IPS-NIHi7 (cell line): ENCODE measurements at regions not wholly inside any gene's neighbourhood (a gene's known extent, or its start where the extent isn't known, plus 50 kb on each side); places are given as distances from the start of the nearest gene placed in this dataset.
"Not testable (repeated sequence)": the region's sequence is repeated elsewhere in the genome, so short reads cannot be mapped to it uniquely, and the experiment has no call there.

Experiments used
- DNase-seq: peaks from one replicate; pipeline ENCODE4 v3.0.0; 2012; ENCODE audit warnings: mixed read lengths; ENCODE audit errors: extremely low spot score

GRCh38 chr14:85050180-85050579, 479.8 kb upstream of the FLRT2 start:
- DNase-seq = no peak

GRCh38 chr14:85052646-85053045, 477.3 kb upstream of the FLRT2 start:
- no peak for DNase-seq

GRCh38 chr14:85054178-85054577, 475.8 kb upstream of the FLRT2 start:
- DNase-seq = no peak

GRCh38 chr14:85056267-85056666, 473.7 kb upstream of the FLRT2 start:
- no peak for DNase-seq

DNA sequence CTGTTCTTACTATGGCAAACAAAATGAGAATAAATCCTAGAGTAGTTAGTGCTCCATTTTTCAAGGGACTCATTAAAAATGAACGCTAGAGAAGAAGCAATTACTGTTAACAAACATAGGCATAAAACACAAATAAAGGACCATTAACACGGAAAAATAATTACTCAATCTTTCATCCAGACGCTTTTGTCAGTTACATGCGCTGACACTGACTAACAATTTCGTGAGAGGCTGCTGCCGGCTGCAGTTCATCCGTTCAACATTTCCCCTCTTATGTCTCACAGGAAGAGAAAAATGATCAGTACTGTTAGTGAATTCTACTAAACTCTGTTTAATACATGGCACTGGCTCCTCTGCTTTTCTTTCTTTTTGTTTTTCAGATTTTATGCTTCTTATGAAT, 472.7 kb upstream of the FLRT2 start:
- no peak for DNase-seq

GRCh38 chr14:85058150-85058549, 471.8 kb upstream of the FLRT2 start:
- no peak for DNase-seq

DNA sequence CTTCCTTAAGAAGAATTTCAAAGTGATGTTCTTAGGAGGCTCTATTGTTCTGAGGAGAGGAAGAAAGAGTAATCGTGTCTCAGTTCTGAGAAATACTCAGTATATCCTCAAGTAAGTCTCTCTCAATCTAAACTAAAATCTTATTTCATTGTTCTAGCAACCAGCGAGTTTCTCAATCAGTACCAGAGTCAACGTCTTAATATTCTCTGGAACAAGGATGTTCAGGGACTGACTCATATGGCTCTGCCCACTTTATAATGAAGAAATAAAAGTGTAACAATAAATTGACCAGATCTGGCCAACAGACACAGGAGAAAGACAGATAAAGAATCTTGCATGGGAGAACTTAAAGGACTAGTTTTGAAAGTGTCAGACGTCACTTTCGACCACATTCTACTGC, 469.8 kb upstream of the FLRT2 start:
- no peak for DNase-seq

- DNase-seq = no peak
Measured at GRCh38 chr14:85061256-85061655, 468.7 kb upstream of the FLRT2 start.

GRCh38 chr14:85063747-85064146, 466.2 kb upstream of the FLRT2 start:
- DNase-seq = no peak

- no peak for DNase-seq
Measured at GRCh38 chr14:85071447-85071846, 458.5 kb upstream of the FLRT2 start.

GRCh38 chr14:85074955-85075354, 455.0 kb upstream of the FLRT2 start:
- no peak for DNase-seq

DNA sequence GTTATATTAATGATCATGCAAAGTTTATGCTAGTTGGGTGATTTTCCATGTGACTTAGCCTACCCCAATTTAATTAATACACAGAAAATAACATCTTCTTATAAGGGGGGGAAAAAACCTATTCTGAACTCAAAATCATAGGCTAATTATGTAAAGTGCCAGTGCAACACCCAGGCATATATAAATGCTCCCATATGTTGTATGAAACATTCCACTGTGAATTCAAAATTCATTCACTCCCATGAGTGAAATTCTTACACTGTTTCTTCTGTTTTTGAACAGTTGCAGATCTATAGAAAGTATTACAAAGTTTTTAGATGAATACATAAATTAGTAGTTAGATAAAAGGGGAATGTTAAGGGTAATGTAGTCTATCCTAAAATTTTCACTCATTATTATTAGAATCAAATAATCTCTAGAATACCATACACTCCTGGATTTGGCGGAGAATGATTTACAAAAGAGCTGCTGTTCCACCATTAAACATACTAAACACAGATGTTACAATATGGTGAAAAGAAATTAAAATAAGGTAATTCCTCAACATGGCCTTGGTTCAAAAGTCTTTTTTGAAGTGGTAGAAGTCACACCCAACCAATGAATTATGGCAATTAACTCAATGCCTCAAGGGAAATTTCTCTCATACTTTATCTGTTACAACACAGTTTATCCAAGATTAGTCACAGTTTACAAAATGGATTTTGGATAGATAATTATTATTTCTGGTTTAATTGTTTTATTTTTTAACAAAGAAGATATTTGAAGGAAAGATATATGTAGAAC, 454.1 kb upstream of the FLRT2 start:
- no peak for DNase-seq

- not testable (repeated sequence) for DNase-seq
Measured at GRCh38 chr14:85077716-85078115, 452.2 kb upstream of the FLRT2 start.

DNA sequence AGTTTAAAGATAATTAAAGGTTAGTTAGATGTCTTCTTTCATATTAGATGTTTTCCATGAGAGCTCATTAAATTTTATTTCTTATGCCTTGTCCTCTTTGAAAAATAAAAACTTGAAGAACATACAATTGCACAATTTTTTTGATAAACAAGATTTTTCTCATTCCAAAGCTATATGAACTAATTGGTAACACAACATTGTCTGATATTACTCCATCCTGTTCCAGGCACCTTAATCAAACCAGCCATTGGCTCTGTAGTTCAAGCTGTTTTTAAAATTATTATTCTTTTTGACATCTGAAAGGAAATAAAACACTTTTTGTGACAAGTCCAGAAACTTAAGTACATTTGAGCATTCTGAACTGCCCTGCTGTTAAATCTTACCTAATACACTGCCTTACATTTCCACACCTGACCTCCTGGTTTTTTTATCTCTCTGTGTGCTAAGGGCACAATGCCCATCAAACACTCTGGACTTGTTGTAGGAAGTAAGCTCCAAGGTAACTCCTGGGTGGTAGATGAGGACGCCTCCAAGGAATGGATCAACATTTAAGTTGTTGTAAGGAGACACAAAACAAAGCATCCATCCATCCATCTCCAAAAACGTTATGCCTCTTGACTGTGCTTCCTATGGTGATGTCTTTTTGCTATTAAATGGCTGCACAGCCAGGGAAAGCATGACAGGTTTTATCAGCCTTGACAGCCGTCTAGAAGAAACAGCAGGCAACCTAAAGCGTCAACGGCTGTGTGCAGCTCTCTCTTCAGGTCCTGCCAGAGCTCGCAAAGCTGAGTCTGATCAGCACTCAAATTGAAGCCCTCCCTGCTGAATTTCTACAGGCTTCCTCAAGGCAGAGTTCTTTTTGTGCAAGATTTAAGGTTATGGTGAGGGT, 449.9 kb upstream of the FLRT2 start:
- no peak for DNase-seq

DNA sequence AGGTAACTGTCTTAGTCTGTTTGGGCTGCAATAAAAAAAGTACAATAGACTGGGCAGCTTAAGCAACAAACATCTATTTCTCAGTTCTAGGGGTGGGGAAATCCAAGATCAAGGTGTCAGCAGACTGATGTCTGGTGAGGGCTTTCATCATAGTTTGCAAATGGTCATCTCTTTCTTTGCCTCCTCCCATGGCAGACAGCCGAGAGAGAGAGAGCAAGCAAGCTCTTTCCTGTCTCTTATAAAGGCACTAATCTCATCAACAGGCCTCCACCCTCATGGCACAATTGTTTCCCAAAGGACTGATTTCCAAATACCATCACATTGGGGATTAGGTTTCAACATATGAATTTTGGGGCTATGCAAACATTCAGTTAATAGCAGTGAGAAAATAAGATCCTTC, 445.6 kb upstream of the FLRT2 start:
- no peak for DNase-seq

DNA sequence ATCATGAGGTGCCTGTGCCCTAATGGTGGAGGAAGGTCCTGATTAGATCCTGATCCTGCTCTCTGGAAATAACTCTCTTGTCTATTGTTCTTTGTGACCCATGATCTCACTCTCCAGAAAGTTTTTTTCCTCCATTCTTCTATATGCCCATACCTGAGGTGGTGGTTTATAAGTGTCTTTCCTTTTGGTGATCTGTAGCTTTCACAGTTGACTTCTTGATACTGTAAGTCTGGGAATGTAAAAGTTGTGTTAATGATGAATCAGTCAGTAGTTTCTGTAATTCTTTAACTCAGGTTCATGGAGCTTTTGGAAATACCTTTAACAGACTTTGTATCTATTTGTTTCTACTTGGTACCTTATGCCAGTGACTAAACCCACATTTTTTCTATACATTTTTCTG, 444.0 kb upstream of the FLRT2 start:
- no peak for DNase-seq

DNA sequence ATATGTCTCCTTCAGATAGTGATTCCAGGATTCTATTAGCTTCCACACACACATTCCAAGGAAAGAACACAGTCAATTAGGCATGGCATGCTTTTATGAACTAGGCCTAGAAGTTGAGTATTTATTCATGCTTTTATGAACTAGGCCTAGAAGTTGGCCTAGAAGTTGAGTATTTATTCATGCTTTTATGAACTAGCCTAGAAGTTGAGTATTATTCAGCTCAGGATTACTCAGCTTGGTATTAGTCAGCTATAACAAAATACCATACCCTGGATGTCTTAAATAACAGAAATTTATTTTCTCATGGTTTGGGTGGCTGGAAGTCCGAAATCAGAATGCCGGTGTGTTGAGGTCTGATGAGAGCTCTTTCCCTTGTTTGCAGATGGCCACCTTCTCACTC, 442.7 kb upstream of the FLRT2 start:
- DNase-seq = no peak

- DNase-seq = no peak
Measured at GRCh38 chr14:85088192-85088591, 441.8 kb upstream of the FLRT2 start.

DNA sequence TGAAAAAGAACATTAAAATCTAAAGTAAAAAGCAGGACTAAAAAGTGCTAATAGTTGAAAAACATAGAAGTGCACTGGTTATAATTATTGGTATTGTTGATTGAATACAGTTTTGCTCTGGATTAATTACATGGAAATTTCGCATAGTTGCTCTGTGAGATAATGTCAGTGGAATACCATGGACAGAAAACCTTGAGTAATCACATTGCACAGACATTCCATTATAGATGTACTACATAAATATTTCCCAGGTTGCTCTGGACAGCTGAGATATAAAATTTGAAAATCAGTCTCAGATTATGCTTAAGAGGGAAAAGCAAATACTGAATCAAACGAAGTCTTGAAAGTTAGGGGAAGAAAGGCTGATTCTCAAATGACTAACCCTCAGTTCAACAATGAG, 439.3 kb upstream of the FLRT2 start:
- no peak for DNase-seq

GRCh38 chr14:85093631-85094330, 436.2 kb upstream of the FLRT2 start:
- no peak for DNase-seq

DNA sequence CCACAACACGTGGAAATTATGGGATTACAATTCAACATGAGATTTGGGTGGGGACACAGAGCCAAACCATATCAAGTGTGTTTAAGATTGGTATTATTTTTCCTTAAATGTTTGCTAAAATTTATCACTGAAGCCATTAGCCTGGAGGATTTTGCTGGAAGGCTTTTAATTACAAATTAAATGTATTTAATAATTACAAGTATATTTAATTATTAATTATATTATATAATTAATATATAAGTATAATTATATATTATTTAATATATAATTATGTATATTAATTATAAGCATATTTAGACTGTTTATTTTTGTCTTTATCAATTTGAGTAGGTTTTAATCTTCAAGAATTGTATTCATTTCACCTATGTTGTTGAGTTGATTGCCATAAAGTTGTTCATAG, 427.4 kb upstream of the FLRT2 start:
- DNase-seq = no peak

- DNase-seq = no peak
Measured at GRCh38 chr14:85106506-85106905, 423.4 kb upstream of the FLRT2 start.
